GM06990 (cell line): ENCODE measurements at regions not wholly inside any gene's neighbourhood (a gene's known extent, or its start where the extent isn't known, plus 50 kb on each side); places are given as distances from the start of the nearest gene placed in this dataset.

Source experiments
- DNase-seq: peaks from one replicate; pipeline ENCODE4 v3.0.0-alpha.2; 2011; ENCODE audit not compliant: insufficient read length; ENCODE audit errors: extremely low read depth
- H3K27me3 ChIP-seq: replicated peaks from 2 replicates; pipeline ENCODE4 v1.6.0; 2011; ENCODE audit warnings: low read length; ENCODE audit not compliant: control insufficient read depth, insufficient read depth
- H3K36me3 ChIP-seq: 2 replicates; pipeline ENCODE4 v1.5.1; 2011; ENCODE audit warnings: low read length; ENCODE audit not compliant: control insufficient read depth, insufficient read depth
- H3K4me3 ChIP-seq: replicated peaks from 2 replicates; pipeline ENCODE4 v1.5.1; 2011; ENCODE audit warnings: low read depth, mild to moderate bottlenecking, control low read depth, low read length
- TF ChIP-seq, protein P1 (sequence below): IDR thresholded peaks from 2 replicates; pipeline ENCODE4 v1.5.1; 2011; ENCODE audit warnings: low read length, control low read depth, mild to moderate bottlenecking, inconsistent platforms; ENCODE audit not compliant: insufficient read depth, poor library complexity, severe bottlenecking

- no peaks in the 10 kb centered on the region for H3K27me3 ChIP-seq
- no peak overlapping the region for H3K4me3 ChIP-seq
- H3K36me3 ChIP-seq, result no peaks in the 10 kb centered on the region
- DNase-seq, result no peak
- TF ChIP-seq, protein P1, sequence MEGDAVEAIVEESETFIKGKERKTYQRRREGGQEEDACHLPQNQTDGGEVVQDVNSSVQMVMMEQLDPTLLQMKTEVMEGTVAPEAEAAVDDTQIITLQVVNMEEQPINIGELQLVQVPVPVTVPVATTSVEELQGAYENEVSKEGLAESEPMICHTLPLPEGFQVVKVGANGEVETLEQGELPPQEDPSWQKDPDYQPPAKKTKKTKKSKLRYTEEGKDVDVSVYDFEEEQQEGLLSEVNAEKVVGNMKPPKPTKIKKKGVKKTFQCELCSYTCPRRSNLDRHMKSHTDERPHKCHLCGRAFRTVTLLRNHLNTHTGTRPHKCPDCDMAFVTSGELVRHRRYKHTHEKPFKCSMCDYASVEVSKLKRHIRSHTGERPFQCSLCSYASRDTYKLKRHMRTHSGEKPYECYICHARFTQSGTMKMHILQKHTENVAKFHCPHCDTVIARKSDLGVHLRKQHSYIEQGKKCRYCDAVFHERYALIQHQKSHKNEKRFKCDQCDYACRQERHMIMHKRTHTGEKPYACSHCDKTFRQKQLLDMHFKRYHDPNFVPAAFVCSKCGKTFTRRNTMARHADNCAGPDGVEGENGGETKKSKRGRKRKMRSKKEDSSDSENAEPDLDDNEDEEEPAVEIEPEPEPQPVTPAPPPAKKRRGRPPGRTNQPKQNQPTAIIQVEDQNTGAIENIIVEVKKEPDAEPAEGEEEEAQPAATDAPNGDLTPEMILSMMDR, result no peak
These were observed 259.5 kb upstream of the CHRM3 start for GRCh38 chr1:239126884-239127283.

DNA sequence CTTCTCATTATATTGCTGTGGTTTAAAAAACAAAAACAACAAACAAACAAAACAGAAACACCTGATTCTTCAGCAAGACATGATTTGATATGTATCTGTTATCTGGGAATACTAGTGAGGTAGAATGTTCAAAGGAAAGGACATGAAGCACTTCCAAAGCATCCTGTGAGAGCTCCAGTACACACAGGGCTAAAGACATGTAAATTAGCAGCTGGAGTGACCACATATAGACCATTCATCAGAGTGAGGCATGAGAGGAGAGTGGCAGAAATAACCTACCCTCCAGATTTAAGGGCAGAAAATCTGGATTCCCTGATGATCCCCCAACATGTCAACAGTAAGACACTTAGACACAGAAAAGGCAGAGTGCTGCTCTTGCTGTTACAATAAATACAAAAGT lies 260.5 kb upstream of the CHRM3 start:
- Histone ChIP-seq H3K36me3 (no peaks in the 10 kb centered on the region), H3K4me3 (no peak overlapping the region), H3K27me3 (no peaks in the 10 kb centered on the region)
- TF ChIP-seq, protein P1, result no peak
- no peak for DNase-seq

- TF ChIP-seq, protein P1, result no peak
- H3K36me3 ChIP-seq, result no peaks in the 10 kb centered on the region
- no peak for DNase-seq
- H3K4me3 ChIP-seq, result no peak overlapping the region
- H3K27me3 ChIP-seq, result no peaks in the 10 kb centered on the region
These were observed 261.3 kb upstream of the CHRM3 start for GRCh38 chr1:239125027-239125426.

DNA sequence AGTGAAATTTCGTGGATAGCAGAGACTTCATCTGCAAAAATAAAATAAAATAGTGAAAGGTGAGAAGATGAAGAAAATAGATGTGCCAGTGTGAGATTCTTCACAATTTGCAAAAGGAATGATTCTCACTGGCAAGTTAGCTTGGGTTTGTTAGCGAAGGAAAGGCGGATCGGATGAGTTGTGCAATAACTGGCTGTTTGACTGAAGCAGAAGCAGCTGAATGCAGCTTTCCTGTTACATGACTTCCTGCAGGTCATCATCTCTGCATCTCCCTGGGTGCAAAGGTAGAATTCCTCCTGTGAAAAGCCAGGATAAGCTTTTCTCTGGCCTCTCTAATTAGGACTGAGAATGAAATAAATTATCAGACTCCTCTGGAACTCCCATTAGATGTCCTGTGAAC lies 263.1 kb upstream of the CHRM3 start:
- TF ChIP-seq, protein P1, result no peak
- no peak for DNase-seq

GRCh38 chr1:239112101-239112935 lies 274.1 kb upstream of the CHRM3 start:
- H3K27me3 ChIP-seq, result no peaks in the 10 kb centered on the region
- no peak for DNase-seq
- no peak overlapping the region for H3K4me3 ChIP-seq
- TF ChIP-seq, protein P1, result no peak
- no peaks in the 10 kb centered on the region for H3K36me3 ChIP-seq

More for the DNA sequence above, 263.1 kb upstream of the CHRM3 start:
- Histone ChIP-seq H3K27me3 (no peaks in the 10 kb centered on the region), H3K36me3 (no peaks in the 10 kb centered on the region), H3K4me3 (no peak overlapping the region)
